ENCODE measurements at regions not wholly inside any gene's neighbourhood (a gene's known extent, or its start where the extent isn't known, plus 50 kb on each side); places are given as distances from the start of the nearest gene placed in this dataset.

GRCh38 chr10:6877722-6878392 lies 297.8 kb upstream of the PRKCQ start:
- Histone ChIP-seq H3K9me3 (ENCODE audit: low read depth) (no peaks in the 10 kb centered on the region), H3K4me2 (peak overlapping the region; percentile 29), H2AFZ (replicated peaks) (peak overlapping the region; percentile 18), H3K27me3 (no peaks in the 10 kb centered on the region), H3F3A (ENCODE audit: low read depth) (peaks cover 6% of the 10 kb centered on the region), H3K4me1 (peaks cover 14% of the 10 kb centered on the region), H4K20me1 (ENCODE audit: low read depth) (no peaks in the 10 kb centered on the region), H3K79me2 (ENCODE audit: low read depth) (no peaks in the 10 kb centered on the region), H3K27ac (no peak overlapping the region), H3K9ac (no peak overlapping the region), H3K4me3 (no peak overlapping the region), H3K36me3 (no peaks in the 10 kb centered on the region)
- Mint-ChIP-seq H3K27me3 (ENCODE audit: insufficient read depth, low read depth) (peaks cover 2% of the 10 kb centered on the region), H3K27ac (peak overlapping the region; percentile 92), H3K4me3 (no peak overlapping the region), H3K36me3 (no peaks in the 10 kb centered on the region), H3K9me3 (no peaks in the 10 kb centered on the region), H3K4me1 (peaks cover 26% of the 10 kb centered on the region)
- peak; percentile 28 for DNase-seq (ENCODE audit: low spot score)
- TF ChIP-seq CTCF (IDR thresholded peaks at IDR 0.05): peak; percentile 26
- no peak for TF ChIP-seq EZH2 (IDR thresholded peaks at IDR 0.05)
- no peak for TF ChIP-seq EZH2phosphoT487 (IDR thresholded peaks at IDR 0.05)

- no peaks in the 10 kb centered on the region for H3K27me3 ChIP-seq
- no peak overlapping the region for H3K27ac ChIP-seq
- no peaks in the 10 kb centered on the region for H4K20me1 ChIP-seq (ENCODE audit: low read depth)
- DNase-seq (ENCODE audit: low spot score): no peak
- Mint-ChIP-seq H3K4me1 (peaks cover 26% of the 10 kb centered on the region), H3K27ac (no peak overlapping the region), H3K27me3 (ENCODE audit: insufficient read depth, low read depth) (peaks cover 2% of the 10 kb centered on the region), H3K9me3 (no peaks in the 10 kb centered on the region), H3K4me3 (no peak overlapping the region), H3K36me3 (no peaks in the 10 kb centered on the region)
- peaks cover 14% of the 10 kb centered on the region for H3K4me1 ChIP-seq
- H3K79me2 ChIP-seq (ENCODE audit: low read depth): no peaks in the 10 kb centered on the region
- no peaks in the 10 kb centered on the region for H3K36me3 ChIP-seq
- TF ChIP-seq EZH2 (IDR thresholded peaks at IDR 0.05) (no peak), CTCF (IDR thresholded peaks at IDR 0.05) (no peak), EZH2phosphoT487 (IDR thresholded peaks at IDR 0.05) (no peak)
- no peak overlapping the region for H3K4me2 ChIP-seq
- H3K9ac ChIP-seq: no peak overlapping the region
- peak overlapping the region; percentile 18 for H2AFZ ChIP-seq (replicated peaks)
- peaks cover 6% of the 10 kb centered on the region for H3F3A ChIP-seq (ENCODE audit: low read depth)
- no peak overlapping the region for H3K4me3 ChIP-seq
- no peaks in the 10 kb centered on the region for H3K9me3 ChIP-seq (ENCODE audit: low read depth)
These were observed 297.3 kb upstream of the PRKCQ start for GRCh38 chr10:6877336-6877721.

- peaks cover 14% of the 10 kb centered on the region for H3K4me1 ChIP-seq
- no peaks in the 10 kb centered on the region for H3K36me3 Mint-ChIP-seq
- no peak for DNase-seq (ENCODE audit: low spot score)
- no peak overlapping the region for H3K27ac ChIP-seq
- no peak overlapping the region for H3K9ac ChIP-seq
- no peaks in the 10 kb centered on the region for H3K27me3 ChIP-seq
- H3K9me3 Mint-ChIP-seq: no peaks in the 10 kb centered on the region
- H3K4me3 ChIP-seq: no peak overlapping the region
- no peaks in the 10 kb centered on the region for H3K36me3 ChIP-seq
- no peaks in the 10 kb centered on the region for H4K20me1 ChIP-seq (ENCODE audit: low read depth)
- no peak overlapping the region for H2AFZ ChIP-seq (replicated peaks)
- H3K9me3 ChIP-seq (ENCODE audit: low read depth): no peaks in the 10 kb centered on the region
- peaks cover 26% of the 10 kb centered on the region for H3K4me1 Mint-ChIP-seq
- H3F3A ChIP-seq (ENCODE audit: low read depth): peaks cover 6% of the 10 kb centered on the region
- H3K4me2 ChIP-seq: no peak overlapping the region
- no peak for TF ChIP-seq CTCF (IDR thresholded peaks at IDR 0.05)
- TF ChIP-seq EZH2phosphoT487 (IDR thresholded peaks at IDR 0.05): no peak
- no peak for TF ChIP-seq EZH2 (IDR thresholded peaks at IDR 0.05)
- no peak overlapping the region for H3K27ac Mint-ChIP-seq
- no peaks in the 10 kb centered on the region for H3K79me2 ChIP-seq (ENCODE audit: low read depth)
- H3K4me3 Mint-ChIP-seq: no peak overlapping the region
- peaks cover 2% of the 10 kb centered on the region for H3K27me3 Mint-ChIP-seq (ENCODE audit: insufficient read depth, low read depth)
These were observed 295.3 kb upstream of the PRKCQ start for GRCh38 chr10:6875269-6875865.

Measured in neural progenitor cell (in vitro differentiated cells).